Transverse colon (tissue), 3 donors: ENCODE measurements at regions not wholly inside any gene's neighbourhood (a gene's known extent, or its start where the extent isn't known, plus 50 kb on each side); places are given as distances from the start of the nearest gene placed in this dataset.
"Not testable (repeated sequence)": the region's sequence is repeated elsewhere in the genome, so short reads cannot be mapped to it uniquely, and the experiment has no call there.

ENCODE experiments used
- CTCF ChIP-seq, 5 experiments: fragments of 200-600 bp in 3 of 5; fragments of 450-650 bp in 2 of 5; sonication (generic) in 3 of 5; IDR thresholded peaks; 1 replicate in 2 of 5; 2 replicates in 3 of 5; pipeline ENCODE4 v1.5.1; 2016 to 2017; ENCODE audit warnings: antibody characterized with exemption in 5 of 5, inconsistent platforms in 3 of 5, mild to moderate bottlenecking in 2 of 5, moderate library complexity in 1 of 5
- EP300 ChIP-seq: sonication (generic); formaldehyde crosslinking; IDR thresholded peaks from one replicate; pipeline ENCODE4 v1.6.1; 2017; ENCODE audit warnings: antibody characterized with exemption, low read depth

- TF ChIP-seq CTCF (IDR thresholded peaks at IDR 0.05); EP300: not testable (repeated sequence)
Observed at GRCh38 chr6:5824382-5824983, 182.2 kb downstream of the NRN1 start.
